NCI-H510A (cell line): ENCODE measurements at regions not wholly inside any gene's neighbourhood (a gene's known extent, or its start where the extent isn't known, plus 50 kb on each side); places are given as distances from the start of the nearest gene placed in this dataset.
"Not testable (repeated sequence)": the region's sequence is repeated elsewhere in the genome, so short reads cannot be mapped to it uniquely, and the experiment has no call there.

ENCODE experiments used
- DNase-seq: peaks from one replicate; lab custom pipeline; 2025; lab: John Stamatoyannopoulos, UW

GRCh38 chr10:90031776-90032175 lies 330.4 kb downstream of the KIF20B start:
- no peak for DNase-seq

- no peak for DNase-seq
These were observed 331.1 kb downstream of the KIF20B start for GRCh38 chr10:90032519-90032918.

GRCh38 chr10:90034862-90035261 lies 333.5 kb downstream of the KIF20B start:
- not testable (repeated sequence) for DNase-seq

- no peak for DNase-seq
These were observed 340.2 kb downstream of the KIF20B start for GRCh38 chr10:90041585-90041984.

- no peak for DNase-seq
These were observed 340.7 kb downstream of the KIF20B start for GRCh38 chr10:90042075-90042474.

DNA sequence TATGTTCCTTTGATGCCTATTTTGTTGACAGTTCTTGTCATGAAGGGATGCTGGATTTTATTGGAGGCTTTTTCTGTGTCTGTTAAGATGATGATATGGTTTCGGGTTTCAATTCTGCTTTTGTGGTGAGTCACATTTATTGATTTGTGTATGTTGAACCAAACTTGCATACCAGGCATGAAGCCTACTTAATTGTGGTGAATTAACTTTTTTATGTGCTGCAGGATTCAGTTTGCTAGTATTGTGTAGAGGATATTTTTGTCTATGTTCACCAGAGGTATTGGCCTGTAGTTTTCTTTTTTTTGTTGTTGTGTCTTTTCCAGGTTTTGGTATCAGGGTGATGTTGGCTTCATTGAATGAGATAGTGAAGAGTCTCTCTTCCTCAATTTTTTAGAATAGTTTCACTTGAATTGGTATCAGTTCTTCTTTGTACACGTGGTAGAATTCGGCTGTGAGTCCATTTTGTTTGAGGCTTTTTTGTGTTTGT lies 345.9 kb downstream of the KIF20B start:
- DNase-seq, result no peak

- DNase-seq, result peak; percentile 81
These were observed 349.7 kb downstream of the KIF20B start for GRCh38 chr10:90051053-90051452.

DNA sequence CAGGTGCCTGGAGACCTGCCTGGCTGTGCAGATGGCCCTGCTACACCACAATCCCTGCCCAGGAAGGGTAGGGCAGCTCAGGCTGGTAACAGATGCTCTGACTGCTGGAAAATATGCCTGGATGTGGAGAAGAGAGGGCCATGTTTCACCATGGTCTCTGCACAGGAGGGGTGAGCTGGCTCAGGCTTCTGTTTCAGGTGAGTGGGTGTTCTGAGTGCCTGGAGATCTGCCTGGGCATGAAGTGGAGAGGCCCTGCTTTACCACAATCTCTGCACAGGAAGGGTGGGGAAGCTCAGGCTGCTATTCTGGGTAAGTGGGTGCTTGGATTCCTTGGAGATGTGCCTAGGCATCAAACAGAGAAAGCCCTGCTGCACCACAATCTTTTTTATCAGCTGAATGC lies 350.1 kb downstream of the KIF20B start:
- DNase-seq, result peak; percentile 54

DNA sequence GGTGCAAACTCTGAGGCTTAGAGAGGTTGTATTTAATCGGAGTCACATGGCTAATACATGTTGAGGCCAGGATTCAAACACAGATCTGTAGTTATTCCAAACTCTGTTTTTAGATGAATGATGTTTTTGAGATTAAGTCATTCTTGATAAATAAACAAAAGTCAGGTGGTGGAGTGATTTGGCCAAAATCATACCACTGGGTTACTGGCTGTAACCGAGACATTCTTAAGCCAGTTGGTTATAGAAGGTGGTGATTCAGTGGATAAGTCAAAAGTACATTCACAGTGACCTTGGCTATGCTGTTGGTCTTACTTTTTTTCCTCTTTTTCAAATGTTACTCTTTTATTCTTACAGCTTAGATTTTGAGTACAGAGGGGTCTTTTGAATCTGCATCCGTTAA lies 361.4 kb downstream of the KIF20B start:
- DNase-seq, result no peak

DNA sequence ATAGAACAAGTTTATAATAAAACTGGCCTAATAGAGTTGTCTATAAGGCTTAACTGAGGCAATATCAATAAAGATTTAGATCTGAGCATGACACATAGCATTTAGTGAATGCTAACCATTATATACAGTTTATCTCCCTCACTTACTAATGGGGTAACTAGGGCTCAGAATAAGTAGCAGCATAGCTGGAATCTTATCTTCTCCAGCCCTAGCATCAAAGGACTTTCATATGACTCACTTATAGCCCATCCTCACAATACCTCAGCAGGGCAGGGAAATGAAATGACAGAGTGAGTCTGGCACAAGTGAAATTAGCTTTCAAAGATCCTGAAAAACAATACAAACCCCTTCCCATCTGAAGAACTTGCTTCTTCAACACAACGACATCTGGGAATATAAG lies 362.9 kb downstream of the KIF20B start:
- DNase-seq, result no peak

GRCh38 chr10:90066435-90066834 lies 365.0 kb downstream of the KIF20B start:
- no peak for DNase-seq

- no peak for DNase-seq
These were observed 374.6 kb downstream of the KIF20B start for GRCh38 chr10:90075995-90076394.

- no peak for DNase-seq
These were observed 378.4 kb downstream of the KIF20B start for GRCh38 chr10:90079819-90080218.

GRCh38 chr10:90086606-90087190 lies 385.3 kb downstream of the KIF20B start:
- not testable (repeated sequence) for DNase-seq

DNA sequence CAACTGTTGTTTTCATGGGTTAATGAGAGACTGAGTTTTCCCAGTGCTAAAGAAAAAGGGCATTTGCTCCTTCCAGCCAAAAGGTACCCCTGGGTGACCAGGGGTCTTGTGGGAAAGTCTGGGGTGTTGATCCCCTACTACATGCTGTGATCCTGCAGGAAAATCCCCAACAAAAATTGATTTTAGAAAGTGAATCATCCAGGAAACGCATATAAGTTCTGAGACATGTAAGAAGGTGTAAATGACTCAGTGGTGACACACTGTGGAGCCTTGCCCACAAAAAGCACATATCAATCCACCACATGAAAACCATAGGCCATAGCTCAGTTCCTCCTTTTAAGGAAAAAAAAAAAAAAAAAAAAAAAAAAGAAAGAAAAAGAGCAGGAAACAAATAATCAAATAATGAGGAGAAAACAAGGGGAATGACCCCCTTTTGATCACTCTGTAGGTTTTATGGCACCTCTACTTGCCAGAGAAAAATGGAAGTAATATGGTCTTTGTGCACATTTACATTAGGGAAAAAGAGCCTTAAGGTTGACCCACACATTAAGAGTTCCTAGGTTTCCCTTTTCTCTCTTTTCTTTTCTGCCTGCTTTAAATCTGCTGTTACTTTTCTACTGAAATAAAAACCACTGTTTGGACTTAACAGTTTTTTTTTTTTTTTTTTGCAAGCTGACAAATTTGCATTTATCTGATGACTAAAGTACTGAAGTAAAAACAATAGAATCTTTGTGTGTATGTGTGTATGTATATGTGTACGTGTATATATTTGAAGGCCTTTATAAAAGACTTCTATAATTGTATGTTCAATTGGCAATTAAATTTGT lies 386.0 kb downstream of the KIF20B start:
- DNase-seq, result no peak

DNA sequence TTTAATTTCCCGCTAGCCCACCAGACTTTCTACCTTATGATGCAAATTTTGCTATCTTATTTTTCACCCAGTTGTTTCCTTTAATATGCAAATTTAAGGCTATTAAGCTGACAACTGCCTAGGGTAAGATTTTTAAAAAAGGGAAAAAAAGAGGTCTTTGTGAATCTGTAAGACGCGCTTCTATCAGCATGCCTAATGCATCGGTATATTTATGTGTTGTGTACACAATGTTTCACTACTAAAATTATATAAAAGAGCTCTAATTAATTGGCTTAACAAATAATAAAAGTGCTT lies 386.6 kb downstream of the KIF20B start:
- DNase-seq, result no peak

DNA sequence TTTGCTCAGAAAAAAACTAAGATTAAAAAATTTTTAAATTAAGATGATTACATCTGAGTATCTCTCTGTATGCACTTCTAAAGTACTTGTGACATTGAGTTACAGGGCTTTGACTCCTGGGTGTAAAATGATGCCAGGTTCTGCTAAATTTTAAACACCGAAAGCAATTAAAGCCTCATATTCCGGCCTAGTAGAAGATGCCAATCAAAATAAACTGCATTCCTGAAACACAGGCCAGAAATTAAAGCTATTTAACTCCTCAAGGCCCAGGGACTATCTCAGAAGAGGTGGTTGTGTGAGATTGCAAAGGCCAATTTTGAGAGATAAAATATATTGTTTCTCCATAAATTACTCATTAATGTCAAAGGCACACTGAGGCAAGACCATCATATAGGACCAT lies 388.3 kb downstream of the KIF20B start:
- DNase-seq, result no peak

GRCh38 chr10:90096196-90096595 lies 394.8 kb downstream of the KIF20B start:
- no peak for DNase-seq

DNA sequence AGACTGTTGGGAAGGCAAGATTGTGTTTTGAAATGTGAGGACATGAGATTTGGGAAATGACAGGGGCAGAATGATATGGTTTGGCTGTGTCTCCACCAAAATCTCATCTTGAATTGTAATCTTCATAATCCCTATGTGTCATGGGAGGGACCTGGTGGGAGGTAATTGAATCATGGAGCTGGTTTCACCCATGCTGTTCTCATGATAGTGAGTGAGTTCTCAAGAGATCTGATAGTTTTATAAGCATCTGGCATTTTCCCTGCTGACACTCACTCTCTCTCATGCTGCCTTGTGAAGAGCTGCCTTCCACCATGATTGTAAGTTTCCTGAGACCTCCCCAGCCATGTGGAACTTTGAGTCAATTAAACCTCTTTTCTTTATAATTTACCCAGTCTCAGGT lies 406.2 kb downstream of the KIF20B start:
- not testable (repeated sequence) for DNase-seq

GRCh38 chr10:90111671-90112070 lies 410.3 kb downstream of the KIF20B start:
- no peak for DNase-seq

DNA sequence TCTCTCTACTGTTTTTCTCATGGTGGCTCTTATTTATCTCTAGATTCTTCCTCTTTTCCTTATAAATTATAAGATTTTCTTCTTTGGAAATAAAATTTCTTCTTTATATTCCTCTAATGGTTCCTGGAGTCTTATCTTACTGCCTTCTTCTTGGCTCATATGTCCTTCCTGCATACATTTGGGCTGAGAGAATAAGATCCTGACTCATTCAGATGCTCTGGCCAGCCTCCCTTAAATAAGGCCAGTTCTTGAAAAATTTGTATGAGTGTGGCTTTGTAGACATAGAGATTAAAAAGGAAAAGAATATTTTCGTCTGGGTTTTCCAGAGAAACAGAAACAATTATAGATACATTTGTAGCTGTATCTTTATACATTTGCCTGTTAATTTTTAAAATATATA lies 411.3 kb downstream of the KIF20B start:
- DNase-seq, result no peak

GRCh38 chr10:90118567-90118966 lies 417.2 kb downstream of the KIF20B start:
- DNase-seq, result not testable (repeated sequence)

GRCh38 chr10:90119631-90120280 lies 418.4 kb downstream of the KIF20B start:
- not testable (repeated sequence) for DNase-seq
